ENCODE measurements at regions not wholly inside any gene's neighbourhood (a gene's known extent, or its start where the extent isn't known, plus 50 kb on each side); places are given as distances from the start of the nearest gene placed in this dataset.

GRCh38 chr6:104320896-104321295 is 538.8 kb downstream of the HACE1 start:
- in situ Hi-C loops (cut with HindIII; ENCODE audit: extremely low pct_ligation_motif_present, low pct_unique_long_range_greater_than_20kb) (no loop called here), intact Hi-C loops (cut with micrococcal nuclease; ENCODE audit: unreplicated experiment) (no loop called here)
- H3K27ac ChIP-seq (ENCODE audit: extremely low read length, insufficient read depth, low read length), result no peak overlapping the region
- ChIA-PET POLR2A (no interaction called here), CTCF (ENCODE audit: low intra/inter-chr PET ratio, low total read pairs) (no interaction called here)
- no TSS peak for BruUV-seq (replicated peaks)
- DNase-seq (ENCODE audit: low spot score) (no peak), ATAC-seq (no peak), FAIRE-seq (no peak)
- H3K4me1 ChIP-seq (ENCODE audit: insufficient read depth, low read length), result no peaks in the 10 kb centered on the region
- TF ChIP-seq ZFP91 (CRISPR knock-in tag; IDR thresholded peaks at IDR 0.05; ENCODE audit: borderline replicate concordance), result no peak
- TF ChIP-seq MLLT10 (CRISPR knock-in tag; IDR thresholded peaks at IDR 0.05), result no peak
- TF ChIP-seq ZNF710 (CRISPR knock-in tag; IDR thresholded peaks at IDR 0.05; ENCODE audit: borderline replicate concordance), result no peak
- TF ChIP-seq HIC2 (CRISPR knock-in tag; IDR thresholded peaks at IDR 0.05; ENCODE audit: low read depth), result no peak
- no peak for TF ChIP-seq THAP11 (CRISPR knock-in tag; IDR thresholded peaks at IDR 0.05)
- TF ChIP-seq PLSCR1 (CRISPR knock-in tag; IDR thresholded peaks at IDR 0.05; ENCODE audit: borderline replicate concordance), result no peak
- TF ChIP-seq MZF1 (CRISPR knock-in tag; IDR thresholded peaks at IDR 0.05; ENCODE audit: borderline replicate concordance), result no peak
- TF ChIP-seq ZNF292 (CRISPR knock-in tag; IDR thresholded peaks at IDR 0.05; ENCODE audit: borderline replicate concordance, low read depth), result no peak
- no peak for TF ChIP-seq MXD3 (CRISPR knock-in tag; IDR thresholded peaks at IDR 0.05)
- TF ChIP-seq ZNF550 (CRISPR knock-in tag; IDR thresholded peaks at IDR 0.05; ENCODE audit: borderline replicate concordance), result no peak
- no peaks in the 10 kb centered on the region for H3K9me3 ChIP-seq (ENCODE audit: low read length)
- no peak overlapping the region for H3K4me3 ChIP-seq (replicated peaks in 1 of 3; ENCODE audit: insufficient read depth in 1 of 3, low read depth in 2 of 3, low read length in 3 of 3)
- H3K9ac ChIP-seq (ENCODE audit: insufficient read depth, low read depth, low read length), result no peak overlapping the region
- no peaks in the 10 kb centered on the region for H4K20me1 ChIP-seq (ENCODE audit: insufficient read depth, low read length)
- no peak overlapping the region for H2AFZ ChIP-seq (ENCODE audit: low read length)
- no peaks in the 10 kb centered on the region for H3K27me3 ChIP-seq (ENCODE audit: control insufficient read depth in 1 of 2, insufficient read depth in 2 of 2, low read length in 2 of 2)
- H3K36me3 ChIP-seq (replicated peaks in 1 of 2; ENCODE audit: control insufficient read depth in 1 of 2, insufficient read depth in 2 of 2, low read length in 2 of 2), result no peaks in the 10 kb centered on the region
- WGBS (ENCODE audit: low lambda C conversion rate), result 0% methylated on average over 4 of the region's 4 CpGs
- H3K79me2 ChIP-seq (ENCODE audit: insufficient read depth, low read length), result no peaks in the 10 kb centered on the region
- H3K4me2 ChIP-seq (ENCODE audit: low read depth, low read length), result no peak overlapping the region

Measured in HepG2 (cell line).